GM23248 (cell line): ENCODE measurements at regions not wholly inside any gene's neighbourhood (a gene's known extent, or its start where the extent isn't known, plus 50 kb on each side); places are given as distances from the start of the nearest gene placed in this dataset.

Experiments
- EZH2 ChIP-seq: fragments of 200-600 bp; sonication (generic); IDR thresholded peaks from 2 replicates; pipeline ENCODE4 v1.6.1; 2018; ENCODE audit warnings: antibody characterized with exemption, mild to moderate bottlenecking; ENCODE audit not compliant: insufficient read depth, poor library complexity, severe bottlenecking
- EZH2phosphoT487 ChIP-seq: fragments of 200-600 bp; sonication (generic); IDR thresholded peaks from 2 replicates; pipeline ENCODE4 v1.6.1; 2018; ENCODE audit warnings: antibody characterized with exemption, moderate library complexity, mild to moderate bottlenecking, low read depth; ENCODE audit not compliant: insufficient read depth

- TF ChIP-seq EZH2 (no peak), EZH2phosphoT487 (no peak)
Measured at GRCh38 chr18:60060026-60060425, 160.2 kb downstream of the PMAIP1 start.
